Mammary epithelial cell (primary cell): ENCODE measurements at regions not wholly inside any gene's neighbourhood (a gene's known extent, or its start where the extent isn't known, plus 50 kb on each side); places are given as distances from the start of the nearest gene placed in this dataset.

Source experiments
- CTCF ChIP-seq, 2 donors: IDR thresholded peaks in 1 of 2; conservative IDR thresholded peaks in 1 of 2; 2 replicates each; pipeline ENCODE4 v1.5.1; 2011 to 2012; ENCODE audit warnings: inconsistent platforms in 2 of 2, low read length in 2 of 2, mild to moderate bottlenecking in 2 of 2, control low read depth in 1 of 2, low read depth in 1 of 2; ENCODE audit not compliant: insufficient read depth in 1 of 2; ENCODE audit errors: extremely low read depth in 1 of 2
- EZH2 ChIP-seq: IDR thresholded peaks from 2 replicates; pipeline ENCODE4 v1.6.1; 2012; ENCODE audit warnings: low read length, inconsistent platforms, borderline replicate concordance

GRCh38 chr11:29606330-29607031, 410.3 kb downstream of the KCNA4 start:
- TF ChIP-seq CTCF (conservative IDR thresholded peaks at IDR 0.05 in 1 of 2, IDR thresholded peaks at IDR 0.05 in 1 of 2; ENCODE audit: extremely low read depth in 1 of 2, insufficient read depth in 1 of 2, low read depth in 1 of 2, low read length in 2 of 2) (no peak), EZH2 (no peak)
